GM11168 (cell line): ENCODE measurements at regions not wholly inside any gene's neighbourhood (a gene's known extent, or its start where the extent isn't known, plus 50 kb on each side); places are given as distances from the start of the nearest gene placed in this dataset.
"Not testable (repeated sequence)": the region's sequence is repeated elsewhere in the genome, so short reads cannot be mapped to it uniquely, and the experiment has no call there.

Experiments used
- in situ Hi-C: fragments of 300-500 bp; cut with MboI; formaldehyde crosslinking; loops from one replicate; pipeline ENCODE4 v1.12.0; 2022; ENCODE audit warnings: low sequenced_read_pairs; ENCODE audit not compliant: unreplicated experiment

DNA sequence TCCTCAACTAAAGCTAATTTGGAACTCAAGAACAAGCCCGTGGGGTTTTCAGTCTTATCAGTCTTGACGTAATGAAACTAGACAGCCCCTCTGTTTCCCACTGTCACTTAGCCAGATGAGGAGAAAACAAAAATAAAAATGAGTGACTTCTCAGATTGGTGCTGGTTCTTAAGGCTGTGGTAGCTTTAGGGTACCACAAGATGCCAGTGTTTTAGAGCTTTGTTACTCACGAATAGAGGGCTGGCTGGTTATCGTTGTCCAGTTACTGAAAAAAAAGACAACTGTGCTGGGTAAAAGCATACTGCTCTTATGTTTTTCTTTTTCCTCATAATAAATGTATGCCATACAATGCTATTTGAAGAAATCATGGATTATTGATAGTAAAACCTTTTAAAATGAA, 796.7 kb downstream of the RAPGEF2 start:
- in situ Hi-C loops = no loop called here

DNA sequence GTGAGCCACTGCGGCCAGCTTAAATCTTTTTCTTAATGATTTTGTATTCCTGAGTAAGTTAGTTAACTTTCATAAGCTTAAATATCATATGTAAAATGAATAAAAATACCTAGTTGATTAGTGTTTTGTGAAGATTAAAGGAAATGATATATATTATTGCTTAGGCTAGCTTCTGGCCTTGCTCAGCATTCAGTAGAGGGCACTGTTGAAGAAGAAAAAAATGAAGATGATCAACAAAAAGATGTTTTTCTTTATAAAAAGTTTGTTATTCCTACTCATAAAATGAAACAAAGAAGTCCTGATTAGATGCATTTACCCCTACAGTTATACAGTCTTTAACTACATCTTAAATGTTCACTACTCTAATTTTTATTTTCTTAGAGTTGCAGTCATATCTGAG, 797.7 kb downstream of the RAPGEF2 start:
- in situ Hi-C loops = no loop called here

DNA sequence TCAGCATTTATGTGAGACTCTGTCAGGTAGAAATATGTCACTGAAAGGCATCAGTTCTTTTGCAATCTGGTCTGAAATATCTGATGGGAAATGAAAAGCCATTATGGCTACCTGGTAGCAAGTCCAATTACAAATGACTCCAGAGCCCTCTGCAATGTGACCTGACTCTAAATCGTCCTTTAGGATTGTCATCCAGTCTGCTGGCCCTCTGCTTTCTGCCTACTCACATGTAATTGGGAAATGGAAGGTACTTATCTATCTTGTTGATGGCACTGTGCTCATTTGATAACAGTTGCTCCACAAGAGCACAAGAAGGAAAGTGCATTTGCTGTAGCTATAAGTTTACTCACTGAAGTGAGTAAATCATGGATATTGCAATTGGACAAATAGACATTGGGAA, 799.8 kb downstream of the RAPGEF2 start:
- in situ Hi-C loops = no loop called here

- in situ Hi-C loops = no loop called here
Observed at GRCh38 chr4:159904906-159905305, 802.0 kb downstream of the RAPGEF2 start.

DNA sequence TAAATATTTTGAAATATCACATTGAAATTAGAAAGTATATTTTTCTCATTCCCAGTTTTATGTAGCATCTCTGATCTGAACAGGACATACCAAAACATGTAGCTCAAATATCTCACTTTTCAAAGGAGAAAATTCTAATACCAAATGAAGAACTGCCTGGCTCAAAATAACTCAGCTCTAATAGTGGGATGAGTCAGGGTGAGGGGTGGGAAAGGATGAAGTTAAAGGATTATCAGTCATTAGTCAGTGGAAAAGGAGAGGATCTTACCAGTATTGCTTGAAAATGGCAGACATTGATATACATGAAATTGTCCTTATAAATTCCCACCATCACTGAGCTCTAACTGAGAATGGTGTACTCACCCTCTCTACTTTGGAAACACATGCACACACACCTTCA, 803.2 kb downstream of the RAPGEF2 start:
- in situ Hi-C loops = no loop called here

DNA sequence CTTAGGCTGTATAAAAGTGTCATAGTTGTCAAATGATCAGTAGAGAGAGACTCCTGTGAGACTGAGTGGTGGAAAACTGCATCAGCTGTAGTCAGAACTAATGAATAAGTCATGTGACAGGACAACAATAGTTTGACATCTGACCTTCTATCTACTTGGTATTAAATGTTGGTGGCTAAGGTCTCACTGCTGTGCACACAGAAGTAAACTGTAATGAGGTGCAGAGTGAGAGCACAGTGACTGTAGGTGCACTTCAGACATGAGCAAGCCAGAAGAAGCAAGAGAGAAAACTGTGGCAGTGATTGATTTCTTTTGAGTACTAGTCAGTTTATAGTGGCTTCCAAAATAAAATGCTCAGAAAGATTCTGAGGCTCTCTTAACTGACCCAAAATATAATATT, 803.6 kb downstream of the RAPGEF2 start:
- in situ Hi-C loops = no loop called here

- in situ Hi-C loops = no loop called here
Observed at GRCh38 chr4:159910721-159911120, 807.8 kb downstream of the RAPGEF2 start.

DNA sequence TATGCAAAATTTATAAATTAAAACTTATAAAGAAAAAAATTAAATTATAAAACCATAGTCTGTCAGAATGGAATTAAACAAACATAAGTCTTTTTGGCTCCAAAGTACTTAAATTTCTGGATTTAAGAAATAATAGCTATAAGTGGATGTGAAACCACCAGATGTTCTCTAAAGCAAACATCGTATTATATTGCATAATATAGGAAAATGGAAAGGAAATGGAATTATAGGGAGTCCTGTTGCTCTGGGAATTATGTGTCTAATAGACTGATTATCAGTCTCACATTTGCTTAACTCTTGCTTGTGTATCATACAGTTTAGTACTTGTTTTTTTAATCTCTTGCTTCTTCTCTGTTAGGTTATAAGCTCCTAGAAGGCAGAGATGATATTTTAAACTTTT, 819.2 kb downstream of the RAPGEF2 start:
- in situ Hi-C loops = no loop called here

GRCh38 chr4:159925770-159926169, 822.9 kb downstream of the RAPGEF2 start:
- in situ Hi-C loops = no loop called here

GRCh38 chr4:159926871-159927270, 824.0 kb downstream of the RAPGEF2 start:
- in situ Hi-C loops = no loop called here

DNA sequence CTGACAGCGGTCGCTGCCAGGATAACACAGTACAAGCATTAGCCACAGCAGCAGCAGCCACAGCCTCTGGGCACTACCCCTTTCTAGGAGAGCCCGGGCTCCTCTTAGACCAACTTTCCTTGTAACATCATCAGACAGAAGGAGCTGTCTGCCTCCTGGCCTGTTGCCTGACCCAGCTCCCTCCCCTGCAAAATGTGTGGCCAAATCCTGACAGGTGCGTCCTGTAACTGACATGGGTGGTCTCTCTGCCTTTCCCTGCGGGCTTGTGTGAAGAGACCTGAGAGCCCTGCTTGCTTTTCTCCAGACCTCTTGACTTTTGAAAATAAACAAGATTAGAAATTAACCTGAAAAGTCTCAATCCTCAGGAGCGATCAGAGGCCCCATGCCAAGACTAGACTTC, 824.9 kb downstream of the RAPGEF2 start:
- in situ Hi-C loops = no loop called here

GRCh38 chr4:159934602-159935001, 831.7 kb downstream of the RAPGEF2 start:
- in situ Hi-C loops = not testable (repeated sequence)

- in situ Hi-C loops = no loop called here
Observed at GRCh38 chr4:159937595-159937994, 834.7 kb downstream of the RAPGEF2 start.

DNA sequence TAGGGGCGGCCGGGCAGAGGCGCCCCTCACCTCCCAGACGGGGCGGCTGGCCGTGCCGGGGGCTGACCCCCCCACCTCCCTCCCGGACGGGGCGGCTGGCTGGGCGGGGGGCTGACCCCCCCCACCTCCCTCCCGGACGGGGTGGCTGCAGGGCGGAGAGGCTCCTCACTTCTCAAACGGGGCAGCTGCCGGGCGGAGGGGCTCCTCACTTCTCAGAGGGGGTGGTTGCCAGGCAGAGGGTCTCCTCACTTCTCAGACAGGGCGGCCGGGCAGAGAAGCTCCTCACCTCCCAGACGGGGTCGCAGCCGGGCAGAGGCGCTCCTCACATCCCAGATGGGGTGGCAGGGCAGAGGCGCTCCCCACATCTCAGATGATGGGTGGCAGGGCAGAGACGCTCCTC, 836.8 kb downstream of the RAPGEF2 start:
- in situ Hi-C loops = not testable (repeated sequence)

GRCh38 chr4:159941076-159941475, 838.2 kb downstream of the RAPGEF2 start:
- in situ Hi-C loops = no loop called here

GRCh38 chr4:159944477-159944876, 841.6 kb downstream of the RAPGEF2 start:
- in situ Hi-C loops = no loop called here

- in situ Hi-C loops = no loop called here
Observed at GRCh38 chr4:159946983-159947615, 844.2 kb downstream of the RAPGEF2 start.

DNA sequence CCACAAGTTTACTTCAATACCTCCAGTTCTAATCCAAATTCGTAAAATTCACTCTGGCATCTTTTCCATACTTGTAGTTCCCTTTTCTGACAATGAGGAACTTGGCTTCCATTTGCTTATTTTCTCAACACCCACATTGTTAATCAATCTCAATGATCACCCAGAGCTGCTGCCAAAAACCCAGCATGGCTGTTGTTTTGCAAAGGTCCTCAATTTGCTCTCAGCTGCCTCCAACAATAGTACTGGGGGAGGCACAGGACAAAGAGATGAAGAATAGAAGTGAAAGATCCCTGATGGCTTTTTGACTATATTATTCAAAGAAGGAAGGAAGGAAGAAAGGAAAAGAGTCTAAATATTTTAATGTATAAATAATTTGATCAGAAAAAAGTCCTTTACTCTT, 847.8 kb downstream of the RAPGEF2 start:
- in situ Hi-C loops = no loop called here

- in situ Hi-C loops = no loop called here
Observed at GRCh38 chr4:159966746-159967145, 863.9 kb downstream of the RAPGEF2 start.

- in situ Hi-C loops = not testable (repeated sequence)
Observed at GRCh38 chr4:159976871-159977482, 874.1 kb downstream of the RAPGEF2 start.

DNA sequence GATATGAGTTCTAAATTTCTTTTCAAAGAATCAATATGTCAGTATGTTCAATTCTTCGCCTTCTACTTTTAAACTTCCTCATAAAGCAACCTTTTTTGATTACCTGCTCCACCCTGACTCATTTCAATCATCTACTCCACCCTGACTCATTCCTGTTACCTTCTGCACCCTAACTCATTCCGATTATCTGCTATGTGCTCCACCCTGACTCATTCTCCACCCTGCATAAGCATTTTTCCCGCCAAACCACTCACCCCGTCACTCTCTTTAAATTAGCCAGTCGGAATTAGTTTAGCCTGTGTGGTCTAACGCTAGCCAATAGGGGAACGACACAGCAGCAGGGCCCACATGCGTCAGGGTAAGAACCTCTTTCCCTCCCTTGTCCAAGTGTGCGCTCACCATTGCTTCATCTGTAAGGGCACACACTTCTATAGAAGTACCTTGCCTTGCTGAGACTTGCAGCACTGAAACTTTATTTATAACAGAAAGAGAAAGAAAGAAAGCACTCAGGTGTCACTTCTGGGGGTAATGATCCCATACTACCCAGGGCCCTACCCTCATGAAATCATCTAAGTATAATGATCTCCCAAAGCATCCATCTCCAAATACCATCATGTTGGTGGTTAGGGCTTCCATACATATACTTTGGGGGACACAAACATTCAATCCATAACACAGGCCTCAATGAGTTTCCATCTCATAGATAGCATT, 875.2 kb downstream of the RAPGEF2 start:
- in situ Hi-C loops = no loop called here

GRCh38 chr4:159979351-159979750, 876.5 kb downstream of the RAPGEF2 start:
- in situ Hi-C loops = no loop called here
